ENCODE measurements at regions not wholly inside any gene's neighbourhood (a gene's known extent, or its start where the extent isn't known, plus 50 kb on each side); places are given as distances from the start of the nearest gene placed in this dataset.

- no peak for TF ChIP-seq CTCF (IDR thresholded peaks at IDR 0.05; ENCODE audit: low read depth, low read length, poor library complexity, severe bottlenecking)
- no peak for TF ChIP-seq EZH2phosphoT487 (IDR thresholded peaks at IDR 0.05; ENCODE audit: borderline replicate concordance, low read length)
Observed at GRCh38 chr4:189293459-189293858, 647.2 kb upstream of the FRG1 start.

Data from DOHH2 (cell line).